ENCODE measurements at regions not wholly inside any gene's neighbourhood (a gene's known extent, or its start where the extent isn't known, plus 50 kb on each side); places are given as distances from the start of the nearest gene placed in this dataset.
"Not testable (repeated sequence)": the region's sequence is repeated elsewhere in the genome, so short reads cannot be mapped to it uniquely, and the experiment has no call there.

- no peak for DNase-seq
Observed at GRCh38 chr10:80952436-80952835, 414.7 kb downstream of the SH2D4B start.

- no peak for DNase-seq
Observed at GRCh38 chr10:80957161-80957560, 419.5 kb downstream of the SH2D4B start.

GRCh38 chr10:80964179-80964578 is 426.5 kb downstream of the SH2D4B start:
- no peak for DNase-seq

GRCh38 chr10:80964955-80965614 is 427.4 kb downstream of the SH2D4B start:
- DNase-seq = no peak

- DNase-seq = no peak
Observed at GRCh38 chr10:80966326-80966986, 428.8 kb downstream of the SH2D4B start.

- DNase-seq = not testable (repeated sequence)
Observed at GRCh38 chr10:80967357-80967756, 429.7 kb downstream of the SH2D4B start.

- no peak for DNase-seq
Observed at GRCh38 chr10:80968903-80969302, 431.2 kb downstream of the SH2D4B start.

- DNase-seq = no peak
Observed at GRCh38 chr10:80971461-80971860, 433.8 kb downstream of the SH2D4B start.

GRCh38 chr10:80976658-80977057 is 439.0 kb downstream of the SH2D4B start:
- no peak for DNase-seq

GRCh38 chr10:80985102-80985501 is 447.4 kb downstream of the SH2D4B start:
- no peak for DNase-seq

- DNase-seq = no peak
Observed at GRCh38 chr10:80986596-80986995, 448.9 kb downstream of the SH2D4B start.

- DNase-seq = no peak
Observed at GRCh38 chr10:80988755-80989154, 451.1 kb downstream of the SH2D4B start.

GRCh38 chr10:80996615-80997193 is 459.0 kb downstream of the SH2D4B start:
- no peak for DNase-seq

GRCh38 chr10:81000781-81001180 is 463.1 kb downstream of the SH2D4B start:
- DNase-seq = no peak

- no peak for DNase-seq
Observed at GRCh38 chr10:81002382-81002781, 464.7 kb downstream of the SH2D4B start.

GRCh38 chr10:81007872-81008271 is 470.2 kb downstream of the SH2D4B start:
- DNase-seq = no peak

- DNase-seq = no peak
Observed at GRCh38 chr10:81008726-81009125, 471.0 kb downstream of the SH2D4B start.

GRCh38 chr10:81009296-81009695 is 471.6 kb downstream of the SH2D4B start:
- DNase-seq = no peak

GRCh38 chr10:81013771-81014170 is 476.1 kb downstream of the SH2D4B start:
- DNase-seq = no peak

- peak; percentile 7 for DNase-seq
Observed at GRCh38 chr10:81019029-81019890, 481.6 kb downstream of the SH2D4B start.

- no peak for DNase-seq
Observed at GRCh38 chr10:81021428-81022129, 483.9 kb downstream of the SH2D4B start.

- no peak for DNase-seq
Observed at GRCh38 chr10:81026591-81026990, 488.9 kb downstream of the SH2D4B start.

GRCh38 chr10:81027223-81027622 is 489.5 kb downstream of the SH2D4B start:
- DNase-seq = no peak

Measured in NCI-H1694 treated with DMSO at 0.1 percent for 48 hours (cell line).